ENCODE measurements at regions not wholly inside any gene's neighbourhood (a gene's known extent, or its start where the extent isn't known, plus 50 kb on each side); places are given as distances from the start of the nearest gene placed in this dataset.

GRCh38 chr20:52688345-52688744, 283.8 kb upstream of the TSHZ2 start:
- no peaks in the 10 kb centered on the region for H3K23me2 ChIP-seq (ENCODE audit: low read depth, low read length)
- no peaks in the 10 kb centered on the region; a peak in 1 of 7 replicates for H3K4me1 ChIP-seq (replicated peaks in 1 of 4; ENCODE audit: control insufficient read depth in 3 of 4, insufficient read depth in 4 of 4, low read length in 3 of 4)
- no peak overlapping the region for H2BK5ac ChIP-seq (ENCODE audit: low read depth, low read length)
- H2AK5ac ChIP-seq (ENCODE audit: low read depth, low read length): no peak overlapping the region
- FAIRE-seq: no peak
- ChIA-PET POLR2A (ENCODE audit: partially characterized antibody) (no interaction called here), CTCF (ENCODE audit: partially characterized antibody) (interaction anchor here (0.7 kb wide), 1 partner anchor 586 kb away, joined by 3 read pairs; no protein-coding TSS in a partner anchor)
- no peak overlapping the region for H3K9ac ChIP-seq (replicated peaks in 1 of 4; ENCODE audit: extremely low read depth in 1 of 4, low read depth in 3 of 4, low read length in 3 of 4)
- no peak overlapping the region for H3K4me2 ChIP-seq (ENCODE audit: insufficient read depth in 1 of 2, low read depth in 2 of 2, low read length in 2 of 2)
- no peaks in the 10 kb centered on the region for H3K79me1 ChIP-seq (ENCODE audit: low read depth, low read length)
- H3K9me3 ChIP-seq (ENCODE audit: insufficient read depth in 2 of 2, low read depth in 1 of 2, low read length in 1 of 2): no peaks in the 10 kb centered on the region
- H3K36me3 ChIP-seq (ENCODE audit: control insufficient read depth in 2 of 4, insufficient read depth in 4 of 4, low read length in 3 of 4): no peaks in the 10 kb centered on the region
- H2BK12ac ChIP-seq (ENCODE audit: low read depth, low read length): no peak overlapping the region
- no peak overlapping the region for H2BK20ac ChIP-seq (ENCODE audit: low read length)
- H4K5ac ChIP-seq (ENCODE audit: insufficient read length, low read depth, low read length): no peak overlapping the region
- no peak overlapping the region for H2AFZ ChIP-seq (ENCODE audit: low read length)
- H3K79me2 ChIP-seq (ENCODE audit: control insufficient read depth in 1 of 2, insufficient read depth in 2 of 2, low read length in 2 of 2): no peaks in the 10 kb centered on the region
- H3K14ac ChIP-seq (ENCODE audit: insufficient read length): no peak overlapping the region
- no peak overlapping the region for H3K4ac ChIP-seq (replicated peaks; ENCODE audit: insufficient read length, low read depth, low read length)
- no peaks in the 10 kb centered on the region for H4K20me1 ChIP-seq (replicated peaks in 1 of 2; ENCODE audit: control insufficient read depth in 1 of 2, insufficient read depth in 2 of 2, low read length in 2 of 2)
- H3K56ac ChIP-seq (replicated peaks; ENCODE audit: insufficient read length, low read depth, low read length): no peak overlapping the region
- no peak overlapping the region for H4K91ac ChIP-seq (replicated peaks; ENCODE audit: insufficient read length, low read length)
- H3K18ac ChIP-seq (ENCODE audit: extremely low read depth, low read length): no peak overlapping the region
- no peak overlapping the region for H2BK120ac ChIP-seq (replicated peaks; ENCODE audit: low read depth, low read length)
- no peak for DNase-seq (ENCODE audit: low read depth in 1 of 2, low spot score in 2 of 2)
- H3K23ac ChIP-seq (ENCODE audit: insufficient read length): no peak overlapping the region
- H4K8ac ChIP-seq (ENCODE audit: extremely low read depth, insufficient read depth, low read length): no peak overlapping the region
- no peaks in the 10 kb centered on the region for H3K27me3 ChIP-seq (replicated peaks in 1 of 4; ENCODE audit: control insufficient read depth in 3 of 4, extremely low read depth in 1 of 4, insufficient read depth in 3 of 4, low read length in 3 of 4)
- no peak overlapping the region for H3K4me3 ChIP-seq (ENCODE audit: extremely low read depth in 1 of 4, insufficient read depth in 2 of 4, low read depth in 3 of 4, low read length in 4 of 4)
- H2BK15ac ChIP-seq (ENCODE audit: low read length): no peak overlapping the region
- 96% methylated on average over 2 of the region's 2 CpGs; no CpG with 5 or more reads in 1 of the 2 experiments for WGBS, 2 experiments (ENCODE audit: extremely low coverage in 1 of 2, insufficient coverage in 1 of 2, insufficient read length in 1 of 2, insufficient replicate concordance in 2 of 2, low coverage in 1 of 2, low lambda C conversion rate in 2 of 2, missing lambda C conversion rate in 1 of 2)
- H3K27ac ChIP-seq (ENCODE audit: low read depth, low read length): no peak overlapping the region
- TF ChIP-seq PHF8 (conservative IDR thresholded peaks at IDR 0.05; ENCODE audit: low read depth, low read length) (no peak), TAF7 (optimal IDR thresholded peaks at IDR 0.05; ENCODE audit: borderline replicate concordance, low read depth, low read length) (no peak), CHD1 (IDR thresholded peaks at IDR 0.05; ENCODE audit: low read depth, low read length) (no peak), KDM5A (IDR thresholded peaks at IDR 0.05; ENCODE audit: low read length) (no peak), EP300 (IDR thresholded peaks at IDR 0.05; ENCODE audit: borderline replicate concordance in 1 of 2, low read depth in 2 of 2, low read length in 2 of 2) (no peak), CTBP2 (IDR thresholded peaks at IDR 0.05; ENCODE audit: borderline replicate concordance, insufficient read depth, insufficient read length, low read length) (no peak), SAP30 (IDR thresholded peaks at IDR 0.05; ENCODE audit: insufficient read depth, insufficient replicate concordance, low read length) (no peak), BCL11A (IDR thresholded peaks at IDR 0.05; ENCODE audit: low read depth in 2 of 2, low read length in 2 of 2) (no peak), SIRT6 (IDR thresholded peaks at IDR 0.05; ENCODE audit: low read length) (no peak), GABPA (IDR thresholded peaks at IDR 0.05; ENCODE audit: borderline replicate concordance, insufficient read depth, low read length) (no peak), CBX8 (IDR thresholded peaks at IDR 0.05; ENCODE audit: borderline replicate concordance, low read depth, low read length) (no peak), RNF2 (IDR thresholded peaks at IDR 0.05; ENCODE audit: borderline replicate concordance, low read depth, low read length, missing control alignments, poor library complexity, severe bottlenecking) (no peak), RFX5 (IDR thresholded peaks at IDR 0.05; ENCODE audit: borderline replicate concordance, low read depth, low read length) (no peak), POLR2A (IDR thresholded peaks at IDR 0.05; ENCODE audit: control extremely low read depth in 1 of 2, low read depth in 2 of 2, low read length in 2 of 2) (no peak)

Data from H1 (cell line).